Liver (tissue), 3 donors: ENCODE measurements at regions not wholly inside any gene's neighbourhood (a gene's known extent, or its start where the extent isn't known, plus 50 kb on each side); places are given as distances from the start of the nearest gene placed in this dataset.

Experiments used
- CTCF ChIP-seq: fragments of 150-350 bp; IDR thresholded peaks from 2 replicates; pipeline ENCODE4 v1.5.1; 2017; ENCODE audit warnings: improper control_type of control experiment, low read depth, low read length; ENCODE audit not compliant: missing input control
- EGR1 ChIP-seq, 2 donors: IDR thresholded peaks; 2 replicates each; pipeline ENCODE4 v1.6.1; 2016 to 2018; ENCODE audit warnings: antibody characterized with exemption in 2 of 2, low read depth in 2 of 2
- FOXA2 ChIP-seq: IDR thresholded peaks from 2 replicates; pipeline ENCODE4 v1.6.1; 2016; ENCODE audit warnings: antibody characterized with exemption
- JUND ChIP-seq, 2 donors: IDR thresholded peaks; 2 replicates each; pipeline ENCODE4 v1.6.1; 2016; ENCODE audit warnings: antibody characterized with exemption in 2 of 2
- MAX ChIP-seq: IDR thresholded peaks from 2 replicates; pipeline ENCODE4 v1.6.1; 2016; ENCODE audit warnings: antibody characterized with exemption
- REST ChIP-seq: IDR thresholded peaks from 2 replicates; pipeline ENCODE4 v1.6.1; 2016; ENCODE audit warnings: antibody characterized with exemption, mild to moderate bottlenecking
- RXRA ChIP-seq, 2 donors: IDR thresholded peaks; 2 replicates each; pipeline ENCODE4 v1.6.1; 2017 to 2018; ENCODE audit warnings: antibody characterized with exemption in 2 of 2, mild to moderate bottlenecking in 1 of 2
- YY1 ChIP-seq: IDR thresholded peaks from 2 replicates; pipeline ENCODE4 v1.6.1; 2016; ENCODE audit warnings: antibody characterized with exemption, mild to moderate bottlenecking
- ZBTB33 ChIP-seq: IDR thresholded peaks from 2 replicates; pipeline ENCODE4 v1.6.1; 2016; ENCODE audit warnings: antibody characterized with exemption
- donor health status: healthy.
- donor health status: healthy.

GRCh38 chr12:46917821-46918220 lies 92.0 kb upstream of the SLC38A4 start:
- no peak for TF ChIP-seq CTCF
- TF ChIP-seq YY1: no peak
- TF ChIP-seq REST: no peak
- no peak for TF ChIP-seq ZBTB33
- no peak for TF ChIP-seq FOXA2
- TF ChIP-seq RXRA (IDR thresholded peaks at IDR 0.05): no peak
- TF ChIP-seq JUND (IDR thresholded peaks at IDR 0.05): no peak
- no peak for TF ChIP-seq MAX
- TF ChIP-seq EGR1 (IDR thresholded peaks at IDR 0.05; ENCODE audit: low read depth in 2 of 2): no peak
